DND-41 (cell line): ENCODE measurements at regions not wholly inside any gene's neighbourhood (a gene's known extent, or its start where the extent isn't known, plus 50 kb on each side); places are given as distances from the start of the nearest gene placed in this dataset.

ENCODE experiments used
- ATAC-seq: fragments of 200-7000 bp; cut with Tn5 transposase; 3 replicates; pipeline ENCODE4 v1.9.1; 2021; ENCODE audit warnings: low read depth; ENCODE audit not compliant: insufficient read depth
- DNase-seq: peaks from one replicate; pipeline ENCODE4 v3.0.0-alpha.2; 2020
- H2AFZ ChIP-seq: 2 replicates; pipeline ENCODE4 v1.6.0; 2012; ENCODE audit warnings: low read depth, low read length
- H3K27ac ChIP-seq: 2 replicates; pipeline ENCODE4 v1.5.1; 2012; ENCODE audit warnings: low read length, inconsistent platforms
- H3K27me3 ChIP-seq: fragments of 200-600 bp; sonication (generic); 2 replicates; pipeline ENCODE4 v1.6.0; 2012; ENCODE audit warnings: low read length, mild to moderate bottlenecking, inconsistent platforms; ENCODE audit not compliant: insufficient read depth, poor library complexity
- H3K36me3 ChIP-seq: 2 replicates; pipeline ENCODE4 v1.5.1; 2012; ENCODE audit warnings: low read length, inconsistent platforms; ENCODE audit not compliant: insufficient read depth
- H3K4me1 ChIP-seq: 2 replicates; pipeline ENCODE4 v1.5.1; 2012; ENCODE audit warnings: mild to moderate bottlenecking, low read length; ENCODE audit not compliant: insufficient read depth
- H3K4me2 ChIP-seq: 2 replicates; pipeline ENCODE4 v1.6.0; 2012; ENCODE audit warnings: mild to moderate bottlenecking, moderate library complexity, low read length, inconsistent platforms; ENCODE audit not compliant: insufficient read depth
- H3K4me3 ChIP-seq, 2 experiments: fragments of 200-600 bp in 1 of 2; shearing (Covaris generic) in 1 of 2; 2 replicates each; pipeline ENCODE4 v1.5.1; 2012 to 2016; ENCODE audit warnings: inconsistent platforms in 2 of 2, low read length in 2 of 2, mild to moderate bottlenecking in 2 of 2, low read depth in 1 of 2, moderate library complexity in 1 of 2
- H3K79me2 ChIP-seq: 2 replicates; pipeline ENCODE4 v1.6.0; 2012; ENCODE audit warnings: low read length, inconsistent platforms; ENCODE audit not compliant: insufficient read depth
- H3K9ac ChIP-seq: 2 replicates; pipeline ENCODE4 v1.6.0; 2012; ENCODE audit warnings: low read depth, mild to moderate bottlenecking, inconsistent platforms, low read length, moderate library complexity
- H3K9me3 ChIP-seq: 2 replicates; pipeline ENCODE4 v1.5.1; 2012; ENCODE audit warnings: low read length, moderate library complexity, mild to moderate bottlenecking, inconsistent platforms; ENCODE audit not compliant: insufficient read depth, severe bottlenecking
- H4K20me1 ChIP-seq: 2 replicates; pipeline ENCODE4 v1.6.0; 2012; ENCODE audit warnings: low read length; ENCODE audit not compliant: insufficient read depth
- CTCF ChIP-seq: IDR thresholded peaks from 2 replicates; pipeline ENCODE4 v1.5.1; 2012; ENCODE audit warnings: borderline replicate concordance, low read length, moderate library complexity, mild to moderate bottlenecking; ENCODE audit not compliant: poor library complexity, severe bottlenecking; ENCODE audit errors: extremely low read depth
- EZH2 ChIP-seq: IDR thresholded peaks from 3 replicates; pipeline ENCODE4 v1.6.1; 2012; ENCODE audit warnings: borderline replicate concordance, low read depth, mild to moderate bottlenecking, moderate library complexity, low read length, inconsistent platforms; ENCODE audit not compliant: severe bottlenecking

DNA sequence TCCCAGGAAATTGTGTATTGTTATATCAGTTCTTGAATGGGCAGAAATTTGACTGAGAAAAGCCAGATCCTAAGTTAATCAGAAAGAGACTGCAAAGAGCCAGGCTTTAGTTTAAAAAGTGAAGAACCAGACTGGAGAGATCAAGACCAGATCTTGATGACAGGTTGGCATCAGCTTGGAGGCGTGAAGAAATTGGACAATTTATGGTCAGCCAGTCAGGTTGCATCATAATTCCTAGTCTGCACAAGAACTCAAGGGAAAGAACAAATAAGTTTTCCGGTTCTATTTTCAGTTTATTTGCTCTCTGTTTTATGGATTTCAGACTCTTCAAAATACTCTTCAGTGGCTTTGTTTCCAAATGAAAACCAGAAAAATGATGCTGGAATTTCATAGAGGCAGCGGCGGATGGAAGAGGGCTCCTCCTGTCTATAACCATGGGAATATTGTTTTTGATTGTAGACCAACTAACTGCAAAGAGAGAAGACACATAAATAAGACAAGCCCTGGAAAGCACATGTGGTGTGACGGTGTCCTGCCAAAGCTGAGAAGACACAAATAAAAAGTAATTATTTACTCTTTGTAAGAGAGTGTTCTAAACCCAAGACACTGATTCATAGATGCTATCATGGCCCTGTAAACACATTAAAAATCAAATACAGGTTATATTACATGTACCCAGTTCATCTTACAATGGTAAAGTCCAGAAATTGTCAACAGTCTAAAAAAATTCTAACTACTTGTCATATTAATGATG is 91.7 kb downstream of the PCTP start:
- H3K4me3 ChIP-seq = no peak overlapping the region
- H2AFZ ChIP-seq = no peak overlapping the region
- no peak for ATAC-seq
- no peaks in the 10 kb centered on the region for H3K9me3 ChIP-seq
- no peaks in the 10 kb centered on the region for H3K4me1 ChIP-seq
- no peak for DNase-seq
- H3K4me2 ChIP-seq = no peak overlapping the region
- no peaks in the 10 kb centered on the region for H3K79me2 ChIP-seq
- no peaks in the 10 kb centered on the region for H3K27me3 ChIP-seq
- H3K27ac ChIP-seq = no peak overlapping the region
- H3K36me3 ChIP-seq = no peaks in the 10 kb centered on the region
- TF ChIP-seq EZH2 = no peak
- no peak for TF ChIP-seq CTCF
- H4K20me1 ChIP-seq = no peaks in the 10 kb centered on the region
- H3K9ac ChIP-seq = no peak overlapping the region

DNA sequence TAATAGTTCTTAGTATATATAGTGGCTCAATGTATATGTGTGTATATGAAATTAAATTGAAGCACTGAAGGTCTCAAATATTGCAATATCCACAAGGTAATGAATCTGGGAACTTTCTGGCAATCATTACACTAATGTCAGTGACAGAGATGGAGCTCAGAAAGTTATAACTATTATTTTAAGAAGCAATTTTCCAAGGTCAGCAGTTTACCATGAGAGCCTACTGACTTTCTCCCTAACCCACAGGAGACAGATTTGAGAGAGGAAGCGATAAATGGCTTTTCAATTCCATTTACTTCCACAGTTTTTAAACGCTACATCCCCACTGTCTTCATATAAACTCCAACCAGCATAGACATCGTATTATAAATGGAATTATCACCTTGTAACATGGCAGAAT is 92.9 kb downstream of the PCTP start:
- H3K4me2 ChIP-seq = no peak overlapping the region
- H3K27me3 ChIP-seq = no peaks in the 10 kb centered on the region
- no peaks in the 10 kb centered on the region for H4K20me1 ChIP-seq
- no peaks in the 10 kb centered on the region for H3K36me3 ChIP-seq
- no peak for ATAC-seq
- DNase-seq = no peak
- H2AFZ ChIP-seq = no peak overlapping the region
- no peaks in the 10 kb centered on the region for H3K9me3 ChIP-seq
- no peak overlapping the region for H3K9ac ChIP-seq
- no peaks in the 10 kb centered on the region for H3K4me1 ChIP-seq
- no peak overlapping the region for H3K27ac ChIP-seq
- TF ChIP-seq CTCF = no peak
- TF ChIP-seq EZH2 = no peak
- H3K79me2 ChIP-seq = no peaks in the 10 kb centered on the region
- no peak overlapping the region for H3K4me3 ChIP-seq

DNA sequence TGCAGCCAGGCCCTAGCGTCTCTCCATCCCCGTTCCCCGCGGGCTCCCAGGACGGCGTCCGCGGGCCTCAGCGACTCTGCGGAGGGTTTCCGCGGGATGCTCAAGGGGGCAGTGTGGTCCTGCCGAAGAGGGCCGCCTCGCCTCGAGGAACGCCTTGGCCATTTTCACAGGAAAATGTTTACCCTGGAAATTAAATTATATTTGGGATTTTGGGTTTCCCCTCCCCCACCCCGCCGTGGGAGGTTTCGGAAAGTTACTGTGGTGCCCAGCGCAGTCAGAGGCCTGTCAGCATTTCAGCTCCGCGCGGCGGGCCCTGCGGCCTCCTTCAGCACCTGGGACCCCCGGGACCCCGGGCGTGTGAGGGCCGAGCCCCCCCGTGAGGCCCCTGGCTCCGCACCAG is 94.5 kb downstream of the PCTP start:
- Histone ChIP-seq H4K20me1 (no peaks in the 10 kb centered on the region), H2AFZ (no peak overlapping the region), H3K36me3 (no peaks in the 10 kb centered on the region), H3K4me3 (no peak overlapping the region), H3K27me3 (no peaks in the 10 kb centered on the region), H3K4me1 (no peaks in the 10 kb centered on the region), H3K79me2 (no peaks in the 10 kb centered on the region), H3K27ac (no peak overlapping the region), H3K9ac (no peak overlapping the region), H3K4me2 (no peak overlapping the region), H3K9me3 (no peaks in the 10 kb centered on the region)
- DNase-seq (no peak), ATAC-seq (no peak)
- TF ChIP-seq CTCF = peak; percentile 26
- no peak for TF ChIP-seq EZH2
